ENCODE measurements at regions not wholly inside any gene's neighbourhood (a gene's known extent, or its start where the extent isn't known, plus 50 kb on each side); places are given as distances from the start of the nearest gene placed in this dataset.

- no peak for DNase-seq (ENCODE audit: low read depth)
Measured at GRCh38 chr12:24079083-24079482, 129.6 kb upstream of the SOX5 start.

DNA sequence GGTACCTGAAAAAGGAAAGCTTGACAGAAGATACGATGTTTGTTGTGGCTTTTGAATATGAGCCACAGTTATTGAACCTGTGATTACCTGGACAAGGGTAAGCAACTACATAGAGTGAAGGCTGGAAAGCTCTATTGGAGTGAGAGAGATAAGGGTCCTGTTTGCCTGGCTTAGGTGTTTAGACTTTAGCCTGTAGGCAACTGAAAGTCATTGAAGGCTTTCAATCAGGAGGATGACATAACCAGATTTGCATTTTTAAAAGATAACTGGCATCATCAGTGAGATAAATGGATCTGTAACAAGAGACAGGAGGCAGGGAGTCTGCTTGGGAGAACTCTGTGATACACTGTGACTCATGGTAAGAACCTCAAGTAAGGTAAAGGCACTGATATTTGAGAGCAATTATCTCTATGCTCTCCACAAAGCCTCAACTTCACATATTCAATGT, 128.9 kb upstream of the SOX5 start:
- no peak for DNase-seq (ENCODE audit: low read depth)

- DNase-seq (ENCODE audit: low read depth) = no peak
Measured at GRCh38 chr12:24077161-24077560, 127.7 kb upstream of the SOX5 start.

DNA sequence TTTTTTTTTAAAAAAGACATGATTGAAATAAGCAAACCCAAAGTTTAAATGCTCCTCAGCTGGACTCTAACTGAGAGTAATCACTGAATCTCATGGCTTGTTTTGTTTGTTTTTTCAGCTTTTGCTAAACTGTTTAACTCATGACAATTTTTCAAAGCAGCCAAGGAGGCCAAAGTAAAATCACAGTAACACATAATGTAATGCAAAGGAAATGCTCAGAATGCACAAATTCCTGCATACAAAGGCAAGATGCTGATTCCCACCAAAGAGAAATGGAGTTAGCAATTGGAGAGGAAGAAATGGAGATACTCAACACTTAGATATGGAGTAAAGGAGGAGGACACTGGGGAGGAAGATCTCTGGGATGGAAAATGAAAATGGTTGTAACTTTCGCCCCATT, 126.2 kb upstream of the SOX5 start:
- no peak for DNase-seq (ENCODE audit: low read depth)

- DNase-seq (ENCODE audit: low read depth) = no peak
Measured at GRCh38 chr12:24073170-24073810, 123.8 kb upstream of the SOX5 start.

DNA sequence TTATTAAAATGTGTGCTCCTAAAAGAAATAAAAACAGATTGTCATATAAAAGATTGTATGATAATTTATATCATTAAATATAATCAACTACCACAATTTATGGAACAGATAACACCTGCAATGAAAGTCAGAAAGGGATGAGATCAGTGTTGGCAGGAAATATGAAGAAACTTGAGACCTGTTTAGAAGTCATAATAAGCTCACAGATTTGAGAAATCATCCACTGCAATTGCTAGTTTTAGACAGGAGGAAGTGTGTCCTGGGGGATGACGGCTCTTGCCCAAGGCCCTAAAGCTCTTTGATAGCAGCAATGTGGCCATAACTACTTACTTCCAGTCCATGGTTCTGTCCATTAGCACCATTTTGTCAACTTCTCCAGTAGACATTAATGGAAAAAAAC, 122.8 kb upstream of the SOX5 start:
- no peak for DNase-seq (ENCODE audit: low read depth)

GRCh38 chr12:24071842-24072241, 122.4 kb upstream of the SOX5 start:
- DNase-seq (ENCODE audit: low read depth) = no peak

- DNase-seq (ENCODE audit: low read depth) = no peak
Measured at GRCh38 chr12:24069532-24070395, 120.3 kb upstream of the SOX5 start.

- peak; percentile 97 for DNase-seq (ENCODE audit: low read depth)
Measured at GRCh38 chr12:24066865-24067264, 117.4 kb upstream of the SOX5 start.

DNA sequence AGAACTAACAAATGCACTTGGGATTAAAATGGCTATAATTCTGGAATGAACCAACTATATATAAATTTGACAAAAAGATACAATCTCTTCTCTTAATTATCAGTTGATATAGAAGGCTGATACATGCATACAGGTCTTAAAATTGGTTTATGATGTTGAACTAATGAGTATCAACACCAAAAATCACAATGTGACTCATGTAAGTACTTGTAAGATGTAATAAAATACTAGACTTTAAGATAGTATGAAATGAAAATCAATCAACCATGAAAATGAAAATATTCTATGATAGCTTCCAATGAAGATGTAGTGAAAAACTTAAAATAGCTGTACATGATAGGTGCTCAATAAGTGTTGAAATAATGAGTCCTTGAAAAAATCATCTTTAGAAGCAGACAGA, 116.6 kb upstream of the SOX5 start:
- DNase-seq (ENCODE audit: low read depth) = no peak

- DNase-seq (ENCODE audit: low read depth) = peak; percentile 87
Measured at GRCh38 chr12:24062642-24063245, 113.3 kb upstream of the SOX5 start.

DNA sequence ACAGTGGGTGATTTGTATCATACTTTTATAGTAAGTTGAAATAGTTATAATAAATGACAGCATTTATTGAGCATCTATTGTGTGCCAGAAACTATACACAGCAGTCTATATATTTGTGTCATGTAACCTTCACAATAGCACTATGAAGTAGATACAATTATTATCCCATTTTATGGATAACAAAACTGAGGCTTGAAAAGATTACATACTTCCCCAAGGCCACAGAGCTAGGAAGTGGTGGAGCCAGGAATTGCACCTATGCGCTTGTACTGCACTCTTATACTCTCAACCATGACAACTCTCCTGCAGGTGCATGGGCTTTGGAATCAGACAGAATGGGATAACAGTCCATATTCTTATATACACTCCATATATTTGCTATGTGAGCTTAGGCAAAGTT, 110.6 kb upstream of the SOX5 start:
- no peak for DNase-seq (ENCODE audit: low read depth)

- DNase-seq (ENCODE audit: low read depth) = no peak
Measured at GRCh38 chr12:24057920-24058476, 108.5 kb upstream of the SOX5 start.

DNA sequence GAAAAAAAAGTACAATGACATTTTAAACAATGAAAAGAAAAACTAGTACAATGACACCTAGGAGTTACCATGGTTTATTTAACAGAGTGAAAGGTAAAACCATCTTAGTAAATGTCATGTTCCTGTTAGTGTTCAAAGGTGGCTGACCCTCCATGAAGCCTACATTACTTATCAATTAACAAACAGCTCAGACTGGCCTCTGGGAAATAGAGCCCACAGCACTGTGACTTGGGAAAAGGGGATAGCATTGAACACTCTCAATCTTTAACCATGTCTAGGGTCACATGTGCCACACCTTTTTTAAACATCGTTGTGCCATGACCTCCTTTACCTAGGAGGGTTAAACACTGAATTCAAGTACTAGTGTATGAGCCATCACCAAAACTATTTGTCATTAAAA, 106.3 kb upstream of the SOX5 start:
- no peak for DNase-seq (ENCODE audit: low read depth)

- no peak for DNase-seq (ENCODE audit: low read depth)
Measured at GRCh38 chr12:24054416-24054815, 104.9 kb upstream of the SOX5 start.

- no peak for DNase-seq (ENCODE audit: low read depth)
Measured at GRCh38 chr12:24049728-24050127, 100.3 kb upstream of the SOX5 start.

GRCh38 chr12:24049101-24049500, 99.6 kb upstream of the SOX5 start:
- DNase-seq (ENCODE audit: low read depth) = no peak

- DNase-seq (ENCODE audit: low read depth) = no peak
Measured at GRCh38 chr12:24048446-24048845, 99.0 kb upstream of the SOX5 start.

DNA sequence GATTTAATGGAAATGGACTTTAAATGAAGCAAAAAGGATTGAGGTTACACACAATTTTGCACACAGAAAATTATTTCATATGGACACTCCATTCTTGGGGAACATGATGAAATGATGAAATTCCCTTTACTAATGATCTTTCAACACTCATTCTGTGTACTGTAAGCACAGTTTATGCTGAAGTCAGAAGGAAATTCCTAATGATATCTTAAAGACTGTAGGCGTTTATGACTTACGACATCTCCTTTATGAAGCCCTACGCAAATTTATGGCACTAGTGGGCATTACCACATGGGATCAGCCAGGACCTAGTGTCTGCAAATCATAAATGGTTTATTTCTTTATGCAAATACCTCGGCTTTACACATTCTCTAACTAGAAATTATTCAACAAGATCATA, 97.9 kb upstream of the SOX5 start:
- no peak for DNase-seq (ENCODE audit: low read depth)

DNA sequence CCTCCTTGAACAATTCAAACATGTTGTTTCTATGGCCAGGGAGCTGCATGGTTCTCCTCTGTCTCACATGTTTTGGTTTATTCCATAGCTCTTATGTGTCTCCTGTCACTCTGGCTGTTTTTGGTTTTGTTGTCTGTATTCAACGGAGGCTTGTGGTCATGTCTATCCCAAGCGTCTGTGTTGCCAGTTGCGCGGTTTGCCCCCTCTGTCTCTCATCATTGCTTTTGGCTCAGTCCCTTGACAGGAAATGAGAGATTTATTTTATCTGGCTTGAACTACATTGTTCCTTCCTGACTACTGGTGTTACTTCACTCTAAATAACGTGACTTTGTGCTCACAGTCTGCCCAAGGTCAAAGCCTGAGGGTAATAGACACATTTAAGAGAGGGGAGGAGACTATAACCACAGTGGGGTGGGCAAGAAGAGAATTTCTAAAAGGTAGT, 96.4 kb upstream of the SOX5 start:
- DNase-seq (ENCODE audit: low read depth) = peak; percentile 91

DNA sequence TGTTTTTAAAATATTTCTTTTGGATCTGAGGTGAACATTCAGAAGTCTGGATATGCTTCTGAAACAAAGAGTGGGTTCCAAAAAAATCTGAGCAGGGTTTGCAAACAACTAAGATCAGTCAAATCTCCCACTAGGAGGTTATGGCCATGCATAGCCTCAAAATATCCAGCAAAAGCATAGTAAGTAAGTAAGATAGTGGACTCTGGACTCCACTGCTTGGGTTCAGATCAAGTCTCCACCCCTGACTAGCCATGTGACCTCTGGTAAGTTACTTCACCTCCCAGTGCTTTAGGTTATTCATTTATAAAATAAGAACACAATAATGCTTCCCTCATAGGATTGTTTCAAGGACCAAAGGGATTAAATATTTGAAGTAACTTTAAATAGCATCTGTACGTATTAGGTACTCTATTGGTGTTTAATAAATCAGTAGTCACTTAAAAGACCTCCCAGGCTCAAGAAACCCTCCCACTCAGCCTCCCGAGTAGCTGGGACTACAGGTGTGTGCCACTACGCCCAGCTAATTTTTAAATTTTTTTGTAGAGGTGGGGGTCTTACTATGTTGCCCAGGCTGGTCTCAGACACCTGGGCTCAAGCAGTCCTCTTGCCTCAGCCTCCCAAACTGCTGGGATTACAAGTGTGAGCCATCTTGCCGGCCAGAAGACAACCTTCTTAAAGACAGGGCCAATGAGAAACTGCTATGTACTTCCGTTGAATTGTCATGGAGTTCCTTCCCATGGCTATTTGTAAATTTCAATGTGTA, 95.7 kb upstream of the SOX5 start:
- no peak for DNase-seq (ENCODE audit: low read depth)

DNA sequence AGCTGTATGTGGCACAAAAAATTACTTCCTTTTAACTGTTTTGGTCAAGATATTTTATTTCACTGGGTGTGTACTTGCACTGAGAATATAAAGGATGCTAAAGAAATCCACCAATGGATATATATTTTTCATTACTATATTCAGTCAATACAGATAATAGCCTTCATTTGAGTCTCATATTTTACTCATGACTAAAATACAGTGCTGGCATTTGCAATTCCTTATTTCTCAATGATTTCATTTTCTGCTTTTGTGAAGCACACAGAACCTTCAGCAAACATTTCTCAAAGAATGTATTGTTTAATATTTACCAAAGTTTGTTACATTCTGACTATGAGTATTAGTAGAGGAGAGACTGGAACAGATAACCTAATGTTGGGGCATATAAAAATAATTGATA, 93.2 kb upstream of the SOX5 start:
- no peak for DNase-seq (ENCODE audit: low read depth)

Data from stromal cell of bone marrow (primary cell).